GM12865 (cell line): ENCODE measurements at regions not wholly inside any gene's neighbourhood (a gene's known extent, or its start where the extent isn't known, plus 50 kb on each side); places are given as distances from the start of the nearest gene placed in this dataset.

ENCODE experiments used
- DNase-seq: peaks from one replicate; pipeline ENCODE4 v3.0.0; 2010; ENCODE audit warnings: low read depth
- H3K4me3 ChIP-seq: 2 replicates; pipeline ENCODE4 v1.5.1; 2011; ENCODE audit warnings: mild to moderate bottlenecking, low read depth, low read length, control low read depth
- TF ChIP-seq, protein P1 (sequence below): IDR thresholded peaks from 2 replicates; pipeline ENCODE4 v1.5.1; 2011; ENCODE audit warnings: low read length, control low read depth, low read depth, inconsistent platforms; ENCODE audit not compliant: insufficient read depth; ENCODE audit errors: missing control alignments

DNA sequence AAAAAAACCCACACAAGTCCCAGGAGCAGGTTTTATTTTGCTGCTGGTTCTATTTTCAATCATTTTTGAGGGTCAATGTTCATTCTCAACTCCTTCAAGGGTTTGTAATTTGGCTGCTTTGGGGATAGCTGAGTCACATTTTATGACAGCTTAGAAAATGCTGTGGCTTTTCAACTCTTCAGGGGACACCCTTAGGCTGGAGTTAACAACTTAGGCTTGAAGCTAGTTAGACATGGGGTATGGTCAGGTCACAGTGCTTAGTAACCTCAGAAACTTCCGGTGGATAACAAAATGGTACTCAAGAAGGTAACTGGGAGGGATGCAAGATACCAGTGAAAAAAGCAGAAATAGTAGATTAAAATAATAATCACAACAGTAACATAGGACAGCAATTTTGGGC, 308.8 kb downstream of the HHIPL2 start:
- no peak for DNase-seq
- no peak overlapping the region for H3K4me3 ChIP-seq
- TF ChIP-seq, protein P1, sequence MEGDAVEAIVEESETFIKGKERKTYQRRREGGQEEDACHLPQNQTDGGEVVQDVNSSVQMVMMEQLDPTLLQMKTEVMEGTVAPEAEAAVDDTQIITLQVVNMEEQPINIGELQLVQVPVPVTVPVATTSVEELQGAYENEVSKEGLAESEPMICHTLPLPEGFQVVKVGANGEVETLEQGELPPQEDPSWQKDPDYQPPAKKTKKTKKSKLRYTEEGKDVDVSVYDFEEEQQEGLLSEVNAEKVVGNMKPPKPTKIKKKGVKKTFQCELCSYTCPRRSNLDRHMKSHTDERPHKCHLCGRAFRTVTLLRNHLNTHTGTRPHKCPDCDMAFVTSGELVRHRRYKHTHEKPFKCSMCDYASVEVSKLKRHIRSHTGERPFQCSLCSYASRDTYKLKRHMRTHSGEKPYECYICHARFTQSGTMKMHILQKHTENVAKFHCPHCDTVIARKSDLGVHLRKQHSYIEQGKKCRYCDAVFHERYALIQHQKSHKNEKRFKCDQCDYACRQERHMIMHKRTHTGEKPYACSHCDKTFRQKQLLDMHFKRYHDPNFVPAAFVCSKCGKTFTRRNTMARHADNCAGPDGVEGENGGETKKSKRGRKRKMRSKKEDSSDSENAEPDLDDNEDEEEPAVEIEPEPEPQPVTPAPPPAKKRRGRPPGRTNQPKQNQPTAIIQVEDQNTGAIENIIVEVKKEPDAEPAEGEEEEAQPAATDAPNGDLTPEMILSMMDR: no peak

DNA sequence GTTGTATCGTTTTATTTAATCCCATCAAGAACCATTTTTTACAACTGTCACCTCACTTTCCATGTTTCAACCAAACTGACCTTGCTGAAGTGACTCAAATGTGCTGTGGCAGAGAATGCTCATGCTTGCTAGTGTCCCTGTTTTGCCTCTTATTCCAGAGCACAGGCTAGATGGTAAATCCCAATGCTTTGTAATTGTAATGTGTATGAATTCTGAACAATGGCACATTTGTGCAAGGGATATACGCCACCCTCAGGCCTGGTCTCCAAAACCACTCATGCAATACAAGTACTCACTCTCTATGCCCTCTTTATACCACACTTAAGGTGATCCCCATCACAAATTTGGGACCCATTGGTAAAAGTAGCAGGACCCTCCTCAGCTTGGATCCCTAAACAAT, 313.6 kb downstream of the HHIPL2 start:
- TF ChIP-seq, protein P1: no peak
- DNase-seq: no peak
- no peak overlapping the region for H3K4me3 ChIP-seq

DNA sequence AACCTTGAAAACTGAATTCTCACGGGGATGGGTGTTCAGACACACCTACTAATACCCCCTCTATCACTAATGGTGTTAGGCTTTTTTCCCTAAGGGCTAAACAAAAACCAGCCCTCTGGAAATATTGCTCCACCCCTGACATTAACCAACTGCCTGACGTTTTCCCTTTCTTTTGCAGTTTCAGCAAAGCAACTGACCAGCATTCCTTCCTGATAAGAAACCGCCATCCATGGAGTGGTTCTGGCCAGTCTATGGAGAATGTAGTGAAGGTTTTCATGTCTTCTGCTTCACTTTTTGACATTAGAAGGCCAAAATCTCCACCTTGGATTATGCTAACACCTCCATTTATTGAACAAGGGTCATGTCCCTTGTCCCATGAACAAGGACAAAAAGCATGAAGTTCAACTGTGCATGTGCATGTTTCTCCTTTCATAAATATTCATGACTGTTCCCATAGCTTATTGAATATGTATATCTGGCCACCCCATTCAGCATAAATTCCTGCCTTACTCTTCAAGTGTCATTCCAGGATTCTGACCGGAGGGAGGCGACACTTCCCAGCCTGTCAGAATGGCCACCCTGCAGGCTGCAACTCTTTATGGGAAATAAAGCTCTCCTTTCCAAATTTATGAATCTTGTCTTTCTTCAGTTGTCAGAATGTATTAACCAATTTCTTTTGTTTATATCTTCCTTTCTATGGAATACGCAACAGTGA, 314.3 kb downstream of the HHIPL2 start:
- H3K4me3 ChIP-seq: no peak overlapping the region
- TF ChIP-seq, protein P1: no peak
- no peak for DNase-seq

DNA sequence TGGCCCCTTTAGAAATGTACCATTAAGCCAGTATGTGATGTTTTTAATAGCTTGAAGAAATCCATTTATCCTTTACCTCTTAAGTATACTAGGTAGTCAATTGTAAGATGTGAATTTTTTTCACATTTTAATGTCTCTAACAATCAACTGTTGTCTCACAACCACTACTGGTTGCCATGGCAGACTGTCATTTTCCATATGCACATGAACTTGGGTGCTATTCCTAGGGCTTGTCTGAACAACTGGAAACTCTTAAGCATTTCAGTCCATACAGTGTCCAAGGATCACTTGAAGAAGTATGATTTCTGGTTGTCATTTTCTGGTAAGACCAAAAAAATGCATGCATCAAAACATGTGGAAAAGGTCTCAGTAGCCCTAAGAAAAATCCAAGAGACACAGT, 315.1 kb downstream of the HHIPL2 start:
- TF ChIP-seq, protein P1: no peak
- H3K4me3 ChIP-seq: no peak overlapping the region
- no peak for DNase-seq

DNA sequence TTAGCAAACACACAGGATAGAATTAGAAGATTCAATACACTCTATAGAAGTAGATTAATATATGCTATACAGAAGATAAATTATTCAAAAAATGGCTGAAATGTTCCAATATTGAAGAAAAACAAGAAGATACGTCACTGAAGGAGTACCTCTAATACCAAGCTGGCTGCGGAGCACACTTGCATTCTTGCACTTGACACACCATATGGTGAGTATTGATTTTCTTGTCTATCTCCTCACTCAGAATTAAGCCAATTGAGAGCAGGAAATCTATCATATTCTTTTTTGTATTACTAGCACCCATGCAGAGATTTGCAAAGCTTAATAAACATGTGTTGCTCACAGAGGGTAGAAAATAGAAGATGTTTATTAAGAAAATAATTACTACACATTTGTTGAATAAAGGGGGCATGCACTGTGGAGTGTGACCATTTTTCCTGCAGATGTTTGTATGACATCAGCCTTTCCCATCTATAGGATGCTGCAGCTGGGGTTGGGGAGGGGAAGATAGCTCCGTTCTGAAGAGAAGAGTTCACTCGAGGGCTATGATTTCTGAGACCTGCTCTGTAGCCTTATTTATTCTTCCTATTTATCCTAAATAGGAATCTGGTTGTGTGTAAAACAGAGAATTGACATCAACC, 318.1 kb downstream of the HHIPL2 start:
- no peak overlapping the region for H3K4me3 ChIP-seq

DNA sequence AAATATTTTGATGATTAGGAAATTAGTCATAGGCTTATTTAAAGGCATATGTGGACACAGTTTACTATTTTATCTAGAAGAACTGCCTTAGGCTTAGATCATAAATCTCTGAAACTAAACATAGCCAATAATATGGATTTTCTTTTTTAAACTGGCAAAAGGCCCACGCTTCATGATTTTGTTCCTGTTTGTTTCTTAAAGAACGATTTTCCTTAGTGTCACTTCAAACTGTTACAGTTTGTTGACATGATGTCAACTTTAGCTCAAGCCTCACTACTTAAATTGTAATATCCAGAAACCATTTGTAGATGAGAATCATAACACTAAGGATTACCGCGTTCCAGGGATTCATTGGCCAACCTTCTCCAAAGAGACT, 322.6 kb downstream of the HHIPL2 start:
- DNase-seq: no peak
- no peak overlapping the region for H3K4me3 ChIP-seq
- TF ChIP-seq, protein P1: no peak

More for the DNA sequence above, 318.1 kb downstream of the HHIPL2 start:
- no peak for DNase-seq
- TF ChIP-seq, protein P1: no peak

DNA sequence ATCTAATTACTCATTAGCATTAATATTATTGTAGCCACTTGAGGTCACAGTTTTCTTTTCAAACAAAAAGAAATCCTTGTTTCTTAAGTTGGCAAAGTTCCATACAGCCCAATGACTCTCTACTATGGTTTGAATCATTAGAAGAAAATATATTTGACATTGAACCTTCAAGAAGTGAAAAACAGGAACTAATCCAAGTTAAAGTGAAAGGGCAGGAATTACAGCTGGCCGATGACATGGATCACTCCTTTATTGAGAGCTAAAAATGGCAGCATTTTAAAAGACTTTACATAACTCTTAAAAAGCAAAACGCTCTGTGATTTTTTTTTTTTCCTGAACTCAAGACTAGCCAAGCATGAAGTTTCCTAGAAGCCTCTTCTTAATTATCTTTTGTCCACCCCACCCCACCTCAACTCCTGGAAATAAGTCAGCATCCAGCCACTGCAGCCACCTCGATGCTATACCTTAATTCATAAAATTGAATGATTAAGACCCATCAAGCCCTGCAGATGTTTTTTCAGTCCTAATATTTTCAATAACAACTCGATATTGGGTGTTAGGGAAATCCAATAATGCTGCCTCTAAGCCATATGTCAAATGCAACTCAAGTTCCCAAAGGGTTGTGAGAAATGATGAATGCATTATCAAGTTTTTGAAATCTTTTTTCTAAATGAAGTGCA, 323.1 kb downstream of the HHIPL2 start:
- no peak overlapping the region for H3K4me3 ChIP-seq
- no peak for DNase-seq
- TF ChIP-seq, protein P1: no peak
